Middle frontal gyrus (tissue), 1 donor: ENCODE measurements at regions not wholly inside any gene's neighbourhood (a gene's known extent, or its start where the extent isn't known, plus 50 kb on each side); places are given as distances from the start of the nearest gene placed in this dataset.

Experiments used
- DNase-seq: peaks from one replicate; pipeline ENCODE4 v3.0.0-alpha.2; 2015; ENCODE audit warnings: low spot score; ENCODE audit errors: extremely low spot score

DNA sequence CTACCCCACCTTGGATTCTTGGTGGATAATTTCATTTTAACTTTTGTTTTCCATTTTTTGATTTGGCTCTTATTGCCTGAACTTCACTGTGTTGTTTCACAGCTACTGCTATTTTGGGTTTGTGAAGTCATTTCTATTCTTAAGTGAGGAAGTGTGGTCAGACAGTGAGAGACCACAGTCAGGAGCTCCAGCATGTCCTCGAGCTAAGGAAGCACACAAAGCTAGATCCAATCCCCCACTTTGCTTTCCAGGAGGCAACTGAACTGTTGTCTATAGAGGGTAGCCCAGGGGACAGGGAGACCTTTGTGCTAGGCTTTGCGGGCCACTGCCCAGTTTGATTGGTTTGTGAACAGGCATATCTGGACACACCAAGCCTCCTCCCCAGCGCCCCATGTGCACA is 251.8 kb upstream of the KIRREL3 start:
- peak; percentile 8 for DNase-seq

DNA sequence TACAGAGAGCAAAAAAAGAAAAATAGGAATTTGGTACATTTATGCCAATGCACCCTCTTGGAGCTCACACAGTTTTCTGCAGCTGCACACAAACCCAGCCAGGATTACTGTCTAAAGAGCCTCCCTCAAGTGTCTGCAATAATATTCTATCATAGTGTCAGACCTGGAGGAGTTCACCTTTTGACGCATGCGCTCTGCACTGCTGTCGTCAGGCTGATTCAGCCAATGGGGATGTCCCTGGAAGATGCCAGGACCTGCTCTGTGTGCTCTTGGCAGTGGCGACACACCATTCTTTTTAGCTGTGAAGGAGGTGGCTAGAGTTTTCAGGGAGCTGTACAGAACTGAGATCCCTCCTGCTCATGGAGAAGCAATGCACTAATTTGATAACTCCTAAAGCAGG is 249.0 kb upstream of the KIRREL3 start:
- no peak for DNase-seq

DNA sequence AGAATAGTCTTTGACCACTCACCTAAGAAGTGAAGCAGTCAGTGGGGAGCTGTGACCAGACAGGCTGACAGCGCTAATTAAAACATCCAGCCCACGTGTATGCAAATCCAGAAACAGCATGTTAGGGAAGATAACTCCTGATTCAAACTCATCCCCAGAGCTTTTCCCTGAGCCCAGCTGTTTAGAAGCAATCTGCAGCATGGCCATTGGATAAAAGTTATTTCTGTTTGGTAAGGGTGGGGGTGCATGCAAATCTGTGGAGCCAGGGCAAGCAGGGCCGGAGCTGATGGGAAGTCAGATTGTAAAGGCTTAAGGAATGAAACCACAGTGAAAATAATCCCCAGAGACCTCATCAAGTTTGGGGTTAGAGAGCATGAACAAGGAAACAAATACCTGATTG is 247.9 kb upstream of the KIRREL3 start:
- DNase-seq, result no peak

DNA sequence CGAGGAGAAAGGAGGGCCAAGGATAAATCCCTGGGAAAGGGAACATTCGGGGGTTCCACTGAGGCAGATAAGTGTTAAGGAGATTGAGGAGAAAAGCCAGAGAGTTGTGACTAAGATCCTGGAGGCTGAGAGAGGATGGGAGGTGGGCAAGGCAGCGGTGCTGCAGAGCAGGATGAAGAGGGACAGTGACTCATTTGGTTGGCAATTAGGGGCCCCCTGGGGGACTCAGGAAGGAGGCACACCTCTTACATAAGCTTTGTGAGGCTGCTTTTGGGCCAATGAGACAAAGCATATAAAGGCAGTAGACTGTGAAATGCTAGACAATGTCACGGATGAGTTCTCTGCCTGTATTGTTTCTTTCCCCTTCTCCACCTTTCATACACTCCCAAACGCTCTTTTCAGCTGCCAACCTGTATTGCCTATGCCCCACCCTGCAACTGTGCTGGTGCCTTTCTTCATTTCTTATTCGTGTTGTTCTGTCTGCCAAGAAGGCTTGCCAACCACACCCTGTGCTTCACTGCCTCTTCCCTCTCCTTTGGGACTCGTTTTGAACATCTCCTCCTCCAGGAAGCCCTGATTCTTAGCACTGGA is 246.8 kb upstream of the KIRREL3 start:
- no peak for DNase-seq

DNA sequence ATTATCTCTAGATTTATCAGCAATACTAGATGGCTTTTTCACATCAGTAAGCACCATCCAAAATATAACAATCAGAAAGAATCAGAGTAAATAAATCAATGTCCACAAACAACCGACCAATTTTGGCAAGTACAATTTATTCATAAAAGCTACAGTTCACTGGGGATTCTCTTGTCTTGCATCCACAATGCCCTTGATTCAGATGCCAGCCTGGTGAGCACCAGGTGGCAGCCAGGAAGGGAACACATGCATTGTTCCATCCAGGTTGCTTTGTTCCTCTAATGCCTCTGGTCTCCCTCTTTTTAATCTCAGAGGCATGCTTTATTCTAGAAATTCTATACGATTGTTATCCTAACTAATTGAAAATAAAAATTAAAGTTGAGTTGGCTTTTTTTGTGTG is 242.1 kb upstream of the KIRREL3 start:
- no peak for DNase-seq

DNA sequence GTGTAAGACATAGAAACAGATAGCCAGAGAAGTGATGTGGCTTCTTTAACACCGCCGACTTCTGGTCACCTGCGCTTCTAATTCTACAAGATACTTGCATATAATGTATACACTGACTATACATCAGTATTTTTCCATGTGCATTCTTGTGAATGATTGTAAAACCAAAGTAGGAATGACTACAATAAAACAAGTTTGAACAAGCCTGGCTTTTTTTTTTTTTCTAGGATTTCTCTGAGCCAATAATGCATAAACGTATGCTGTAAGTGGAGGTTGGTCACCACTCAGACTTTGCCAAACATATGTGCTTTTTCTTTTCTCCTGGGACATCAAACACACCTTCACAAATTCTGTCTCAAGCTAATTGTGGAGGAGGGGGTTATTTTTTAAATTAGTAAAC is 237.8 kb upstream of the KIRREL3 start:
- no peak for DNase-seq

DNA sequence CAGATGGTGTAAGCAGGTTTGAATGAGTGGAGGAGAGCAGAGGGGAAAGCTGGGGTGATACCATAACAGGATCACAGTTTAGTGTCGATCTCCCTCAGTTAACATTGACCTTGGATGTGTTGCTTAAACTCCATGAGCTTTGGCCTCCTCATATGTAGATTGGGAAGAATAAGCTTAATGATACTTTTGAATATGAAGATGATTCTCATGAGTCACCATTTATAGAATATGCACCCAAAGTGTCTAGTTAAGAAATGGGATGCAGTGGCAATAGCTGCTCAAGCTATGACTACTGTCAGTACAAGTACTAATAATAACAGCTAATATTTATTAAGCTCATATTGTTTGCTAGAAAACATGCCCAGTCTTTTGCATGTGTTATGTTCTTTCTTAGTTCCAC is 236.2 kb upstream of the KIRREL3 start:
- no peak for DNase-seq

DNA sequence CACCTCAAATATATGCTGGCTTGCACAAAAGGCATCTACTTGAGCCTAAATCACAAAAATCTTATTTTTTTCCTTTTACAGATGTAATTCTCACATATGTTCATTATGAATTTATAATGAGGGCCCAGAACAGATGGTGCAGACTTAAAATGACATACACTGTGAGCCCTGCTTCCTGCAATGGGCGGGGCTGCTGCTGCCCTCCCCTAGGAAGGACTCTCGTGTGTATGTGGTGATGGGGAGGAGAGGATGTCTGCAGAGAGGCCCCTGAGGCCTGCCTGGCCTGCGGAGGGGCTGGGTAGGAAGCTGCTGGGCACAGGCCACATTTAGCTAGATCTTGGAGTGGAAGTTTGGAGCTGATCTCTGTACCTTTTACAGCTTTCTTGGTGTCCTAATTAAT is 233.4 kb upstream of the KIRREL3 start:
- no peak for DNase-seq

DNA sequence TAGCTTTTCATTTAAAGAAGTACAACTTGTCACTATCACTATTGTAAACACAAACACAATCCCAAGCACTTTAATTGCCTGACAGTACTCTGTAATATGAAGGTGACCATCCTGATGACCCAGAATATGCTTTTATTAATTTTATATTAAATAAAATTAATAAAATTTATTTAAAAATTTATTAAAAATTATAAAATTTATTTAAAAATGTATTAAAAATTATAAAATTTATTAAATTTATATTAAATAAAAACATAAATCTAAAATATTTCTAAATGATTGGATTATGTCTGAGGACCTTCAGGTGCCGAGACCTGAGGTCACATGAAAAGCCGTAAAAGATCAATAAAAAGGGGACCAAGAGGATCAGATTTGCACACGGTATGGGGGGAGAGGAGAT is 229.8 kb upstream of the KIRREL3 start:
- no peak for DNase-seq

DNA sequence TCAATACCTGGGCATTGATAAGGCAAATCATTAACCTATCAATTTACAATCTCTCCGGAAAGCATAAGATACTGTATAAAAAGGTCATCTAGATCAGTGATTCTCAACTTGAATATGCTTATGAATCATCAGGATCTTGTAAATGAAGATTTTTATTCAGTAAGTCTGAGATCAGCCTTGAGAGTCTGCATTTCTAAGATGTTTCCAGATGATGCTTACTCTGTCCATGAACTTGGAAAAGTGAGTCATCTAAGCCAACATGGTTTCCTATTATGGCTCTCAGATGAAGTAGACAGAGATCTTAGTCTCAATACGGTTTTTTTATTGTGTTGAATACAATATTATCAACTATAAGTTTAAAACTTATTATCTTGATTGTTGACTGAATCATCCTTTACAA is 226.4 kb upstream of the KIRREL3 start:
- no peak for DNase-seq

DNA sequence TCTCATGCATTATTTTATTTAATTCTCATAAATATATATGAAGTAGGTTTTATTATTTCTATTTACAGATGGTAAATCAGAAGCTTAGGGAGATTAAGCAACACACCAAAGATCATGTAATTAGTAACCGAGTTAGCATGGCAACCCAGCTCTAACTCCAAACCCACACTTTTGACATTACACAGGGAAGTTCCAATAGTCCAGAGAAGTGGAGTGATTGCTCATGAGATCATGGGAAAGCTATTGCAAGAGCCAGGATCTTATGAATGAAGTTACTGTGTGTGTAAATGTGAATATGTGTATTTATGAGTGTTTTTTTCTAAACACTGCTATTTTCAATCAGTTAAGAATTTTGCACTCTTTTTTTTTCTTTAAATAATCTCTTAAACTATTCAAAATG is 225.8 kb upstream of the KIRREL3 start:
- no peak for DNase-seq

DNA sequence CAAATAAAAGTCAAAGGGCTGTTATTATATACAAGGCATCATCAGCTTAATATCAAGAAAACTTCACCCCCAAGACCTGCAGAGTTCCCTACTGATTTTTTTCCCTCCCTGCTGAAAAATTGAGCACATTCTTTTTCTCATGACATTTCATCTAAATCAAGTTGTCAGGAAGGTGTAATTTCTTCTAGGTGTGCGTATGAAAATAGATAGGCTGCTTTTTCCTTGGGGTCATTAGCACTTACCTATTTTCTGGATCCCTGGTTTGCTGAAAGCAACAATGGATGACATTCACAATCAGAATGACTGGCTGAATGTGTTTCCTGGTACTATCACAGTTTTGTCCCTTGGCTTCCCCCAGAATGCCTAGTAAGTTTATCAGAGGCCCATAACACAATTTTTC is 225.0 kb upstream of the KIRREL3 start:
- DNase-seq, result no peak

DNA sequence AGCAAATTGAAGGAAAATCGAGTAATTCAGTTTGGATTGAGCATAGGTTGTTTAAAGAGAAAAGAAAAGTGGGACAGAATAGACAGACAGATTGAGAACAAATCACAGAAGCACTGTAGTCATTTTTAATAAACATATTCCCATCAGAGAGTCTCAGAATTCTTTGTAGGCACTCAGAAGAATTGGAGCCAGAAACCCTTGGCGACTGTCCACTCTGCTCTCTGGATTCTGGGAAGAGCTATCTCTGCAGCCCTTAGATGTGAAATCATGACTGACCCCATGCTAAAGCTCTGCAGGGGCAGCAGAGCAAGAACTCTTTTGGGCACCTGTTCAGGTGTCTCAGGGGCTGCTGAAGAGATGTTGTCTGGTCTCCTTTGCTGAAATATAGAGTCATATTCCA is 223.7 kb upstream of the KIRREL3 start:
- no peak for DNase-seq

DNA sequence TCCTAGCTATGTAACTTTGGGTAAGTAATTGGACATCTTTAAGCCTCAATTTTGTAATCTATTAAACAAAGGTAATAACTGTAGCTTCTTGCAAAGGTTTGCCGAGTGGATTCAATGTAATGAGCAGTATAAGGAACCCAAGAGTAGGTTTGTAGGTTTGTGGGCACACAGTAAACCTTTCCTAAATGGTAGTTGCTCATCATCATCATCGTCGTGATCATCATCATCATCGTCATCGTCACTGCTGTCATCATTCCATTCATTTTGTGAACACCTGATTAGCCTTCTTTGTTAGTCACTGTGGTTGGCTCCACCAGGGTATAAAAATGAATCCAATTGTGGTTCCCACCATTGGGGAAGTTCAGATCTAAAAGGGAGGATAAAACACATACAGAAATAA is 223.1 kb upstream of the KIRREL3 start:
- no peak for DNase-seq

DNA sequence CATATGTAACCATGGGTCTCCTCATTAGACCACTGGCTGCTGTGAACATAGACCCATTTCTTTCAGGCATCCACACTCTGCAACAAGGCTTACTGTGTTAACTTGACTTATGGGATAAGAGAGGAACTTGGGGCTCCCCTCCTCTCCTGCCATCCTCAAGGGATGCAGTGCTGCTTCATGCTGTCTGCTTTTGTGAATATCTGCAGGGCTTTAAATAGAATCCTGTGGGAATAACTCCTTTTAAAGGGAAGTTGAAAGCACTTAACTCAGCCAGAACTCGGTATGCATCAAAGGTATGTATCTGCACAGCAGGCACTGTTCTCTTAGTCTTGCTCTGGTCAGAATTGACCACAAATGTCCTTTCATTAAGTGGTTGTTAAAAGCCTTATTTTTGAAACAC is 222.5 kb upstream of the KIRREL3 start:
- DNase-seq, result no peak

DNA sequence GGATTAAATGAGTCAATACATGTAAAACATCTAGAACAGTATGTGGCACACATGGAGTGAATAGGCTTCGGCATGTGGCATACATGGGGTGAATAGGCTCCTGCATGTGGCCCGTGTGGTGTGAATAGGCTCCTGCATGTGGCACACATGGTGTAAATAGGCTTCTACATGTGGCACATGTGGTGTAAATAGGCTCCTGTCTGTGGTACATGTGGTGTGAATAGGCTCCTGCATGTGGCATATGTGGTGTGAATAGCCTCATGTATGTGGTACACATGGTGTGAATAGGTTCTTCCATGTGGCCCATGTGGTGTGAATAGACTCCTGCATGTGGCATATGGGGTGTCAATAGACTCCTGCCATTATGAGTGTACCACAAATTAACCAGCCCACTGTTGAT is 219.1 kb upstream of the KIRREL3 start:
- no peak for DNase-seq

DNA sequence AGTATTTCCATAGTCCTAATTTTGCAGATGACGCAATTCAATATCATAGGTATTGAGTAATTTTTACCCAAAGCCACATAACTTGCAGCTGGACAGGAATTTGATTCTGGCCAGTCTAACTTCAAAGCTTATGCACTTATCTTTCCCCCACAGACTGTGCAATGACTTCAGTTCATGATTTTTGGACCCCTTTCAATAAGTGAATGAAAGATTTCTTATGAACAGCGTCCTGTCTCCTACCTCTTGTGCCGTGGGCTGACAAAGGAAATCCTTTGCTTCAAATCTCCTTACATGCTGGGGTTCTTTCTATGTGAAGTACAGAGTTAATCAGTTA is 217.7 kb upstream of the KIRREL3 start:
- no peak for DNase-seq

DNA sequence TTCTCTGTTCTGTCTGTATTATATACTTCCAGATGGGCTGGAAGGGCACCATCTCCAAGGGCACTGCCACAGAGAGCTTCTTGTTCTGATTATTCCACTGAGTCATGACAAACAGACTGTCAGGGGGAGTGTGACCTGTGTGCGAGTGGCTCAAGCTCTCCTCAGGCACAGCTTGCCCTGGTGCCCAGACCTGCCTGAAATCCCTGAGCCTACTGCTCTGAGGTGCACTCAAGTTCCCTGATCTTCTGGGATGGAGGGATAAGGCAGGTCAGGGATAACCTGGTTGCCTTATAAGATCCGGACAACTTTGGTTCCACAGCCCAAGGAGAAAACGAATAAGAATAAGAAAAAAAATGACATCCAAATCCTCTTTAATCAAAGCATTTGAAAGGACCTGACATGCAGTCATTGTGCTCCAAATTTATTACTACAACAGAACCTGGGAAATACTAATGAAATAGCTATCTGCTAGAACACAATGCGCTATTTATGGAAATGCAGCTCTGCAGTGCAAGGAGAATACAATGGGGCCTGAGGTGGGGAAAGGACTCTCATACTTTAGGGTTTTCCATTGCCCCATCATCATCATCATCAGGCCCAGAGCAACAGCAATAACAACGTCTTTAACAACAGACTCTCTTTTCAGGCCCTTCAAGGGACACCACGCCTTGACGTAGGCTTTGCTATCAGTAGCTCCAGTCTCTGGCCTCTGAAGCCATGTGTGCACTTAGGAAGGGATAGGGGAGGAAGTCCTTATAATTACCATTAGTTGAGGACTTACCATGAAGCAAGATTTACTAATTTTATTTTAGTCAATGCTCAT is 217.1 kb upstream of the KIRREL3 start:
- no peak for DNase-seq

DNA sequence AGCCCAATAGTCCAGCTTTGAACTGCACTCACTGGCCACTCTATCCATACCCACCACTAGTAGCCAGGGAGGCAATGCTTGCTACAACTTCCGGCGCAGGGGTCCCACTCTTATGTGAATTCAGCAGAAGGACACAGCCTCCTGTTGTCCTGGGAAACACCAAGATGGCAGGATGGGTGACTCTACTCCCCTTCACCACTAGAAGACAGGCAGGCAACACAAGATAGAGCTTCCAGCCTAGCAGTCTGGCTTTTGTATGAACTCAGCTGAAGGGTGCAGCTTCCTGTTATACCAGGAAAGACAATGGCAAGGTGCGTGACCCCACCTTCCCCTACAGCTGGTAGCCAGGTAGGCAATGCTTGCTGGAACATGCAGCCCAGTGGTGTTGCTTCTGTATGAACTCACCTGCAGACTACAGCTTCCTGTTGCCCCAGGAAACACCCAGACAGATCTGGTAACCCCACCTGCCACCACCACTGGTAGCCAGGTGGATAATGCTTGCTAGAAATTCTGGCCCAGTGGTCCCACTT is 205.2 kb upstream of the KIRREL3 start:
- no peak for DNase-seq

DNA sequence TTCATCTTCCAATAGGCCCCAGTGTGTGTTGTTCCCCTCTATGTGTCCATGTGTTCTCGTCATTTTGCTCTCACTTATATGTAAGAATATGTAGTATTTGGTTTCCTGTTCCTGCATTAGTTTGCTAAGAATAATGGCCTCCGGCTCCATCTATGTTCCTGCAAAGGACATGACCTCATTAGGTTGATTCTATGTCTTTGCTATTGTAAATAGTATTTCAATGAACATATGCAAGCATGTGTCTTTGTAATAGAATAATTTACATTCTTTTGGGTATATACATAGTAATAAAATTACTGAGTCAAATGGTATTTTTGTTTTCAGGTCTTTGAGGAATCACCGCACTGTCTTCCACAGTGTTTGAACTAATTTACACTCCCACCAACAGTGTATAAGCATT is 202.9 kb upstream of the KIRREL3 start:
- no peak for DNase-seq

DNA sequence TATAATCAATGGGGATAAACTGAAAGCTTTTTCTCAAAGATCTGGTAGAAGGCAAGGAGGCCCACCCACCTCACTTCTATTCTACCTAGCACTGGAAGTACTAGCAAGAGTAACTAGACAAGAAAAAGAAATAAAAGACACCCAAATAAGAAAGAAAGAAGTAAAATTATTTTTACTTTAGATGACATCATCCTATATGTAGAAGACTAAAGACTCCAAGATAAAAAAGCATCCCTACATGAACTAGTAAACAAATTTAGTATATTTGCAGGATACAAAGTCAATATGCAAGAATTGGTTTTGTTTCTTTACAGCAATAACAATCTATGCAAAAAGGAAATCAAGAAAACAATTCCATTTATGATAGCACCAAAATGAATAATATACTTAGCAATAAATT is 201.5 kb upstream of the KIRREL3 start:
- no peak for DNase-seq

DNA sequence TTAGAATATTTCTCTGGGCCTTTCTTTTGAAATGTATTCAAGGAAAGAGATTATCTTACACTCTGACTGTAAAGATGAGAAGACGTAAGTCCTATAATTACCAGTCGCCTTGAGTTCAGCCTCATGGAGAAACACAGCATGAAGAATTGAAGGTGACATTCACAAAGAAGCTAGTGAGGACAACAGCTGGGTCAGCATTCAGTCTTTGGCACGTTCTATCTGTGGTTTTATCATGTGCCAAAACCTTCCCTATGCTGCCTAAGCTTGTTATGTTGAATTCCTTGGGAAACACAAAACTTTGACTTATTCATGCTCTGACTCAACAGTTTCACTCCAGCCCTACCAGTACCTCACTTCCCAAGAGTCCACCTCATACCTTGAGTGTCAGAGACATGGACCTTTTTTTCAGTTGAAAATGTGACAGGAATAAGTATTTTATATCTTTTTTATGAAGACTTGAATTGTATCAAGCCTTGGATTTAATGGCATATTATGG is 198.8 kb upstream of the KIRREL3 start:
- no peak for DNase-seq

DNA sequence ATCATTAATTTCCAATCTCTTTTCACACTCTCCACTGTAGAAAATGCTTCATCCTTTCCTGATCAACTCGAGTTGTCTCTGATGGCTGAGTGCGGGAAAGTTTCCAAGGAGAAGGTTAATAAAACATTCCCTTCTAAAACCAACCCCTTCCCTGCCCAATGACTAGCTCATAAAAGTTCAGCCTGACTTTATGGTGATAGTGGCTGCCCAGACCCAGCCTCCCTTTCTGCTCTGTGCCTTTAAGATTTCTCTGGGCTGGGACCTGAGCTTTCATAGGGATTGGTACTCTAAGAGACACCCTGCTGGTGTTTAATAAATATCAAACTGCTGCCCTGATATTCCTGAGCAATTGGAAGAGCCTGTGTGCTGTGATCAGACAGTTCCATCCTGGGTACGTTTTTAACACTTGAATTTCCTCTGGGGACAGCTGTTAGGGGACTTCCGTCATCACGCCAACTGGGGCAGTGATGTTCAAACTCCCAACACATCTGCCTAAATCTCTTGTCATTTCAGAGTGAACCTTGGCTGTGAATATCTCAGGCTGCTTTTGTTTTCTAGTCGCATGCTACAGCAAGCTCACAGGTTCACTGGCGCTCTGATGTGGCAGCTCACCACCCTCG is 195.0 kb upstream of the KIRREL3 start:
- no peak for DNase-seq
